ENCODE measurements at regions not wholly inside any gene's neighbourhood (a gene's known extent, or its start where the extent isn't known, plus 50 kb on each side); places are given as distances from the start of the nearest gene placed in this dataset.
"Not testable (repeated sequence)": the region's sequence is repeated elsewhere in the genome, so short reads cannot be mapped to it uniquely, and the experiment has no call there.

DNA sequence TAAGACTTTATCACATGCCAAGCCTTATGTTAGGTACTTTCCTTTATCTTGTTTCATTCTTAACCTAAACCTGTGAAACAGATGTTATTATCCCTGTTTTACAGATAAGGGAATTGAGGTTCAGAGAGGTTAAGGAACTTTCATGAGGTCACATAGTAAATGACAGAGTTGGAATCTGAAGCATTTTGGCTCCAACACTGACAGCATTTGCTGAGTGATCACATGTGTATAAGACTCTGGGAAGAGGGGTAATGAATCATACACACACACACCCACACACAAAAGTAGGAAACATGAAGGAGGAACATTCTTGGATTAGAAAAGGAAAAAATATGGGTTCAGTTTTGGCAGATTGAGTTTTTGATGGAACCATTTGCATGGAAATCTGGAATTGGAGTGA lies 212.5 kb downstream of the GJA1 start:
- DNase-seq: no peak

DNA sequence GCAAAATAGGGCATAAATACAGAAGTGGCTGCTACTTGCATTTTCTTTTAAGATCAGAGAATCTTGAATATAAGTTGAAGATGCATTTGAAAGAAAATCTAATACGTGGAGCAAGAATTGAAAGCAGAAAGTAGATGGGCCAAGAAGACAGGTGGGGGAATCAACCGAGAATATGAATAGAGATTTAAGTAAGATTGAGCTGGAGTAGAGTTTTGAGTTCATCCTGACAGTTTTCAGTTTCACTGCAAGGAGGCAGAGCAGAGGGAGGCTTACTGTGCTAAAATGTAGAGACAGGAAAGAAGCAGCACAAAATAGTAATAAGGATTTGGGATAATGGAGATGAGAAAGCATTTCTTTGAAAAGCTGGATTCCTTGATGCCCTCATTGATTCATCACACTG lies 214.5 kb downstream of the GJA1 start:
- no peak for DNase-seq

DNA sequence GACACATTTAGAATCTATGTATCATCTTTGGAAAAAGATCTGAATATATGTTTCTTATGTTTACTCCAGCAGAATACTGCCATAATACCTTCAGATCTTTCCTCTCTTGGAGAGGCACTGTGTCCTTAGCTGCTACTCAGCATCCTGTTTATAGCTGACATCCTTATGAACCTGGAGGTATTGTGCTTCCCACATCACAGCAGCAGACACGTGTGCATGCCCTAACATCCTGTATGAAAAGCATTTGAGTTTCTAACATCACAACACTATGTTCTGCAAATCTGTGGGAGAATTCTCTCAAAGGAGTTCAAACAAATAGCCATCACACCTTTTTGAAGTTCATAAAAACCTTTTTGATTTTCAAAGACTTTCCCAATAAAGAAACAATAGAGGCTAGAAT lies 216.0 kb downstream of the GJA1 start:
- no peak for DNase-seq

DNA sequence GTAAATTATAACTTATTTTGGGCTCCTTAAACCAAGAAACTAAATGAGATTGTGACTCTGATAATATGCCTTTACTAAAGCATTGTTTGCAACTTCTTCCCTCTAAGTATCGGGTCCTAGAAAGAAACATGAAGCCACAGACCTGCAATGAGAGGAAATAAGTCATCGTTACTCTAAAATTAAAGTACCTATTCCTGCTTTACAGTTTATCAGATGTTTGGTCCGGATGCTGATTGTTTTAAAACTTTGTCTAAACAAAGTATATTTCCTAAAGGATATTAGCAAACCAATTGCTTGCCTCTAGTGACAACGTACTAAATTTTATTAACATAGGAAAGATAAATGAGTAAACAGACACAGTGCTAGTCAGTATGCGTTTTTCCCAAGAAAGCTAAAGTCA lies 216.8 kb downstream of the GJA1 start:
- DNase-seq: no peak

DNA sequence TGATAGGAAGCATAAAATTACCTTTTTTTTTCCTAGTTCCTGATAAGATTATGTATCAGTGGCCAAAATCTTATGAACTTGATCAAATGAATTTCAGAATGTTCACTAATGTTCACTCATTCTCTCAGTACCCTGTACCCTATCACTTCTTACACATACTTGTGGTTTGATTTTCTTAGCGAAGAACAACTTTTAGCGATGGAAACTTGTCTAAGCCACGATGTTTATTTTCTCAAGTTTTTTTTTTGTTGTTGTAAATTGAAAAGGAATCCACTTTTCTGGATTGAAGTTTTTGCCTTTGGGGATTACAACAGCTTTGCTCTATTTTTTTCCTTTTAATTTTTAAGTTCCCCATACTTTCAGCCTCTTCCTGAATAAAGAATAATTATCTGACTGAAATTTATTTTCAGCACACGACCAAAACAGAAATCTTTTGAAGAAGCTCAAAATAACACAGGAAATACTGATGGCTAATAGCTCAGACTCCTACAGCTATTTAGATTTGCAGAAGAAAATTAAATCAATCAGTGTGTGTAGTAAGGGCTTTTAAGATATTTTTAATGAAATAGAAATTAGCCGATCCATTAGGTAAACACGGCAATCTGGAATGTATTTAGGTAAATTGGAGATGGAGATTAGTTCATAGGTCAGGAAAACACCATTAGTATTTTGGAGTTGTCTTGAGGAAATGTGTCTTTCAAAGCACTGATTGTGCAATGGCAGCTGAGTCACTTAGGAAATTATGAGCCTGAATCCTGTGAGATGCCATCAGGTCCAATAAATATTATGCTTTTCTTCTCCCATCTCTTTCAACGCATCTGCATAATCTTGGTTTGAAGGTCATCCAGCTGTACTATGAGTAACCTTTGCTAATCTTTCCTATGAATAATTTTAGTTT lies 217.5 kb downstream of the GJA1 start:
- DNase-seq: no peak

DNA sequence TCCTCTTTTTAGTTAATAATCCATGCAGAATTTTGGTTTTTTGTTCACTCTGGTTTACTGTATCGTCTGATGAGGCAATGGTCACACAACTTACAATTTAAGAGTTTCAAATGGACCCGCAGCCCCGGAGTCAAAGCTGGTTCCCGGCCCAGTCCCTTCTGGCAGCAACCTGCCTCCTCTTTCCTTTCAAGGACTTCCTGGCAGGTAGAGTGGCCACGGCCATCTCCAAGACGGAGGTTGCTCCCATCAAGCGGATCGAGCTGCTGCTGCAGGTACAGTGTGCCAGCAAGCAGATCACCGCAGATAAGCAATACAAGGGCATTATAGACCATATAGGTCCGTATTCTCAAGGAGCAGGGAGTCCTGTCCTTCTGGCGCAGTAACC lies 218.2 kb downstream of the GJA1 start:
- DNase-seq: no peak

DNA sequence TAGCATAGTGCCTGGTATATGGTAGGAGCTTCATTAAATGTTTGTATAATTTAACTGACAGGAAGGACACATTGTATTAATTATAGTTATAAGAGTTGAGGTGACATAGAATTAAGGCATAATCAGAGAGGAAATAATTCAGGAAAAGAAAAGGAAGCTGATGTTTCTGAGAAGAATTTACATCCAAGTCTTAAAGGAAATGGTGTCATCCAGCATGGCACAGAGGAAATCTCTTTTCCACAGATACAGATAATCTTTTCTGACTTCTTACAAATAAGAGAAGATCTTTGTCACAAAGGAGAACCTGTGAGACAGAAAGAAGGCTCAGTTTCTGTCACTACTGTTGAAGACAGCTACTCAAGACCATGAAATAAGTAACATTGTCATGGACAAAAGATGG lies 222.5 kb downstream of the GJA1 start:
- DNase-seq: no peak

DNA sequence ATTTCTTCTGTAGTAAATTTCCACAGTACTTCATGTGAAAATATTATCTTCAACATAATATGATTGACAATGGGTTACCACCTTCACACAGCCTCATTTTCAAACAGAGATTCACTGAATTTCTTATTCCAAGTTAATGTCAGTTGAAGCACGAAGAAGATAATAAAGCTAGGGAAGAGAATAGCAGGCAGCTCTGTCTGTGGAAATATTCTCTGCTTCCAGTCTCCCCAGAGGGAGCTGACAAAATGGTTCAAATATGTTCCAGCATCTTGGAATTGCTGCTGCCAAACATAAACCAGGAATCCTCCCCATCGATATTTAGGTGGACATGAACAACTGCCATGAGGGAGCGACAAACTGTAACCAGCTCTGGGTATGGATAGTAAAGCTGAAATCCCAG lies 224.8 kb downstream of the GJA1 start:
- no peak for DNase-seq

DNA sequence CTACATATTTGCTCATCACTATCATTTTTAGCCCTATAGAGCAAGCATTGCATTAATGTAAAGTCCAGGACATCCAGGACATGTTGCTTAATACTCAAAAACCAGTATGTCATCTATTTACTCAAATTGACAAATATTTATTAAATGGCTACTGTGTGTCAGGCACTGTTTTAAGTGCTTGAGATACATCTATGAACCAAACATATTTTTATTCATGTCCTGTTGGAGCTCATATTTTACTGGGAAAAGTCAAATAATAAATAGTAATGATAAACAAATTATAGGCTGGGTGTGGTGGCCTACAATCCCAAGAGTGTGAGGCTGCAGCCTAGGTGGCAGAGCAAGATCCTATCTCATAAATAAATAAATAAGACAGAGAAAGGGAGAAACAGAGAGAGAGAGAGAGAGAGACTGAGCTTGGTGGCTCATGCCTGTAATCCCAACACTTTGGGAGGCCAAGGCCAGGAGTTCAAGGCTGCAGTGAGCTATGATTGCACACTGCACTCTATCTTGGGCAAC lies 227.9 kb downstream of the GJA1 start:
- DNase-seq: no peak

DNA sequence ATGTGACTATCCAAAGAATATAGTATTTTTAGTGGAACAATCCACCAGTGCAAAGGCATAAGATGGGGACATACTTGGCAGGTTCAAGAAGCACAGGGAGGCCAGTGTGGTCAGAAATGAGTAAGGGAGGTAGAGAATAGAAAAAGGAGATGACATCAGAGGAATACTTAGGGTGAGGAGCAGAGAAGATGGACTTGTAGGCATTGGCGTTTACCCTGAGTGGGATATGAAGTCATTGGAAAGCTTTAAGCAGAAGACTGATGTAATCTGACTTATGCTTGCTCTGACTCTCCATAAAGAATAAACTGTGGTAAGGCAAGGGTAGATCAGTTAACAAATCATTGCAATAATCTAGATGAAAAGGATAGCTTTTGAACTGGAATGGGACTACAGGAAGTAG lies 228.7 kb downstream of the GJA1 start:
- DNase-seq: no peak

DNA sequence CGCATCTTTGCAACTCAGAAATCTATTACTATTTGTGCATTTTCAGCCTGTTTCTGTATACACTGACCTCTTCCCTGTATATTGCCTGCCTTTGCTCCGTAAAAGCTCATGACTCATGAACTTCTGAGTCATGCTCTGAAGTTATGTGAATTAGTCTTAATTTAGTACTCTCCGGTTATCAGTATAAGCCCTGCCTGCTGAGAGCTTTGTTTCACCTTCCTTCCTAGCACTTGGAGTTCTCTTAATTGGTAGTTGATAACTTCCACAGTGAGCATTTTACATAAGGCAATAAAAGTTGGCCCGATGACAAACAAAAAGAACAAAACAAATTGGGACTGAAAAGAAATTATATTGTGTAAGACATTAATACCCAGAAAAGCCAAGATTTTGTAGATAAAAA lies 231.4 kb downstream of the GJA1 start:
- no peak for DNase-seq

DNA sequence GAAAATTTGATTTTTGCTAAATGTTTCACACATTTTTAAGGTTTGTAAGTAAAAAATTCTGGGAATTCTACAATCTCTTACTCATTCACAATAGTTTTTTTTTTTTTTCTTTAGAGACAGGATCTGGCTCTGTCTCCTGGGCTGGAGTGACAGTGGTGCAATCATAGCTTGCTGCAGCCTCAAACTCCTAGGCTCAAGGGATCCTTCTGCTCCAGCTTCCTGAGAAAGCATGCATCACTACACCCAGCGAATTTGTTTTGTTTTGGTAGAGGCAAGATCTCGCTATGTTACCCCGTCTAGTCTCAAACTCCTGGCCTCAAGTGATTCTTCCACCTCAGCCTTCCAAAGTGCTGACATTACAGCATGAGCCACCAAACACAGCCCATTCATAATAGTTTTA lies 232.8 kb downstream of the GJA1 start:
- no peak for DNase-seq

DNA sequence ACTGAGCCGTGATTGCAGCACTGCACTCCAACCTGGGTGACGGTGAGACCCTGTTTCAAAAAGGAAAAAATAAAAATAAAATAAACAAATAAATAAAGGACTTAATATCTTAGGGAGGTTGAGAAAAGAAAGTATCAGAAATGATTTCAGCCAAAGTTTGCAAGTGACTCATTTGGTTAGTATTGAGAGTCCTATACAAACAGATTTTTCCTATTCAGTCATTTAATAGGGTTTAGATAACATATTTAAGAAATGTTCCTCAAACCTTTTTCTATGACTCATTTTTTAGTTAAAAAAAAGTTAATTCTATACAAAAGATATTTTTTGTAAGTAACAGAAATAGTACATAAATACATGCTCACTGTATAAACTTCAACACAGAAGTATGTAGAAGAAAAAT lies 235.1 kb downstream of the GJA1 start:
- DNase-seq: no peak

DNA sequence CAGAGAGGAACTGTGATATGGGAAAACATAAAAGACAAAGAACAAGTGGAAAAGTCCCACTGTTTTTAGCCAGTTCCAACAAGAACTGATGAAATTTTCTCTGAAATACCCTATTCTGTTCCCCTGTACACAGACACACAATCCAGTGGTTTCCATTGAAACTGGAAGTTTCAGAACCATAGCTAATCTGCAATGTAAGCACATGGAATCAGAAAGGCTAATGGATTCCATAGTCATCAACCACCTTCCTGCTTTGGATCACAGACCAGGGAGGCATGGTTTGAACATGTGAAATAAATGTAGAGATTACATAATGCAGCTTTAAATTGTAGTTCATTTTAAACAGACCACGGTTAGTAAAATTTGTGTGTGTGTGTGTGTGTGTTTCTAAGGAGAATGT lies 242.1 kb downstream of the GJA1 start:
- DNase-seq: no peak

DNA sequence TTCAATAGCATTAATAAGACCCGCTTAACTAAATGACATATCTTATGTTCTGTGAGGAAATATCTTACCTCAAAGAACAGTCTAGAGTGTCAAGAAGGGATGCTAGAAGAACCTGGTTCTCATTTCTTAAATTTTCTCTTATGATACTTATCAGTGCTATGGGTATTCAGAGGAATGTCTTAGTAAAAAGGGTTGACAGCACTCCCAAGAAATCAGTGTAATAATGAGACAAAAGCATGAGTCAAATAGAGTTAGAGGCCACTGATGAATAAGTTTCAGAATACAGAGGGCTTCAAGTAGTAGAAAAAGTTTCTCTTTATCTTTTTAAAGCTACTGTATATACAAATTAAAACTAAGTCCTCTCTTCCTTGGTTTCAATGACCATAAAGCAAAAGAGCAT lies 242.8 kb downstream of the GJA1 start:
- DNase-seq: no peak

DNA sequence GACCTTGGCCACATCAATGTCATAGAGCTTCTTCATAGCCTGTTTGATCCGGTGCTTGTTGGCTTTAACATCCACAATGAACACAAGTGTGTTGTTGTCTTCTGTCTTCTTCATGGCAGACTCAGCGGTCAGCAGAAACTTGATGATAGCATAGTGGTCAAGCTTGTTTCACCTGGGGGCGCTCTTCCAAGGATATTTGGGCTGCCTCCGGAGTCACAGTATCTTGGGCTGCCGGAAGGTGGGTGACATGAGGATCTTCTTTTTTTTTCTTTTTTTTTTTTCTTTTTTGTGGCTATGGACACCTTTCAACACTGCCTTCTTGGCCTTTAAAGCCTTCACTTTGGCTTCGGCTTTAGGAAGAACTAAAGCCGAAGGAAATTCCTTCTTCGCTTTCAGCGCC lies 244.6 kb downstream of the GJA1 start:
- DNase-seq: no peak

DNA sequence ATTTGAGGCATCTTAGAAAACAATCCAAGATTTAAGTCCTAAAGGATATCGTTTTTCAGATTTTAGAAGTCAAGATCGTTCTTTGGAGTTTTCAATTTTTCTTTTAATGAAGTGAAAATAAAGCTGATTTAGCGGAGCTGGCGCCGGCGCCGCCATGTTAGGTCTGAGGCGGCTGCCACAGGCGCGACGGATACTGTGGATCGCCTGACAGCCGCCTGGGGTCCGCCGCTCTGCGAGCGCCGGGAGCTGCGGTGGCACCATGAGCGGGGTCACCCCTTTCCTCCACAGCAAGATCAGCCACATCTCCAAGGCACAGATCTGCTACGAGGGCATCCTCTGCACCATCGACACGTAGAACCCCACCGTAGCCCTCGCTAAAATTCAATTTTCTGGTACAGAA lies 247.2 kb downstream of the GJA1 start:
- DNase-seq: no peak

DNA sequence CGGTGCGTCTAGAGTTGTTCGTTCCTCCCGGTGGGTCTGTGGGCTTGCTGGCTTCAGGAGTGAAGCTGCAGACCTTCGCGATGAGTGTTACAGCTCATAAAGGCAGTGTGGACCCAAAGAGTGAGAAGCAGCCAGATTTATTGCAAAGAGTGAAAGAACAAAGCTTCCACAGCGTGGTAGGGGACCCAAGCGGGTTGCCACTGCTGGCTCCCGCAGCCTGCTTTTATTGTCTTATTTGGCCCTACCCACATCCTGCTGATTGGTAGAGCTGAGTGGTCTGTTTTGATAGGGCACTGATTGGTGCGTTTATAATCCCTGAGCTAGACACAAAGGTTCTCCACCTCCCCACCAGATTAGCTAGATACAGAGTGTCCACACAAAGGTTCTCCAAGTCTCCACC lies 250.4 kb downstream of the GJA1 start:
- DNase-seq: not testable (repeated sequence)

DNA sequence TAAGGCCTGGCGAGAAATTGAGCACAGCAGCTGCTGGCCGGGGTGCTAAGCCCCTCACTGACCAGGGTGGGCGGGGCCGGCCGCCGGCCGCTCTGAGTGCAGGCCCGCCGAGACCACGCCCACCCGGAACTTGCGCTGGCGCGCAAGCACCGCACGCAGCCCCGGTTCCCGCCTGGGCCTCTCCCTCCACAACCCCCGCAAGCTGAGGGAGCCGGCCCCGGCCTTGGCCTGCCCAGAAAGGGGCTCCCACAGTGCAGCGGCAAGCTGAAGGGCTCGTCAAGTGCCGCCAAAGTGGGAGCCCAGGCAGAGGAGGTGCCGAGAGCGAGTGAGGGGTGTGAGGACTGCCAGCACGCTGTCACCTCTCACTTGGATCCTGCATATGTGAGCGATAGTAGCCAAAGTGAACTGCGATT lies 251.2 kb downstream of the GJA1 start:
- DNase-seq: no peak

DNA sequence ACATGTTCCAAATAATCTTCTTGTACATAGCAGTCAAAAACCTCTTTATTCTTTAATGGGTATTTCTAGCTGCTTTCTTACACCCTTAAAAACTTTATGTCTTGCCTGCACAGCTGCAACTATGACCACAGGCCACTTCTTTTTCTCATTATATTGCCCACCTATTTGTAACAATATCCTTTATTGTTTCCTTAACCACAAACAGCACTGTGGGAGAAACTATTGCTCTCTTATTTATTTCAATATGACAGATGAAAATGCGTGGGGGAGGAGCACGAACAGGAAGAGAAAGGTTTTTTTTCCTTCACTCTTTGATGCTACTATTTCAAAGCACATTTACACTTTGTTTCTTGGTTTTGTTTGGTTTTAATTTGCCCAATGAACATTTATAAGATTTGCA lies 253.5 kb downstream of the GJA1 start:
- no peak for DNase-seq

DNA sequence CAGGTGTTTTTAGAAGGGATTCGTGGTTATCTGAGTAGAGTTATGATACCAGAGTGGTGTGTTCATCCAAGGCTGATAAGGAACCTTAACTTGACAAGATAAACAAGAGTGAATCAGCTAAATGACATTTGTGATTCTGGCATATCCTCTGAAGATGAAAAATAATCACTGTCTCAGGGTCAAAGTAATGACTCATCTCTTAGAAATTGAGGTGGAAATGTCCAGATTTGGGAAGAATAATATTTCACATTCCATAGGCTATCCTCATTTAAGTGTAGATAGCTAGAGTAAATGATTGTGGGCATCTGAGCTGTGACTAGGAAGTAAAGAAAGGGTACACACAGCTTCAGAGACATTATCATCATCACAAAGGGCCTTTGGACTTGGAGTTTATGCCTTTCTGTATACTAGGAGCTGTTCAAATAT lies 255.7 kb downstream of the GJA1 start:
- no peak for DNase-seq

DNA sequence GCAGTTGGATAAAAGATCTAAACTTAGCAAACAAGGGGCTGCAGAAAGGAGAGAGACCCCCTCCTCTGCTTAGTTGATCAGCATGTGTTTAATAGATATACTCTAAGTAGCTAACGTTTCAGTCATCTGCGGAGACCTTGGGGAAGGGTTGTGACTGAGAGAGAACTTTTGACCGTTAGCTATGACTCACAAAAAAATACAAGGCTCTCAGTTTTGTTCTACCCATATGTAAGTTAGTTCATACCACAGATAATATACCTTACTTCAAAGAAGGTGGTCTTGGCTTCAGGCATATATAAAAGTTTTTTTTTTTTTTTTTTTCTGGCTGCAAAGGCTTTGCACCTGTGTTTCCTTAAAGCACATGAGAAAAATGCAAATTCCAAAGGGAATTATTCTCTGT lies 258.9 kb downstream of the GJA1 start:
- DNase-seq: no peak

DNA sequence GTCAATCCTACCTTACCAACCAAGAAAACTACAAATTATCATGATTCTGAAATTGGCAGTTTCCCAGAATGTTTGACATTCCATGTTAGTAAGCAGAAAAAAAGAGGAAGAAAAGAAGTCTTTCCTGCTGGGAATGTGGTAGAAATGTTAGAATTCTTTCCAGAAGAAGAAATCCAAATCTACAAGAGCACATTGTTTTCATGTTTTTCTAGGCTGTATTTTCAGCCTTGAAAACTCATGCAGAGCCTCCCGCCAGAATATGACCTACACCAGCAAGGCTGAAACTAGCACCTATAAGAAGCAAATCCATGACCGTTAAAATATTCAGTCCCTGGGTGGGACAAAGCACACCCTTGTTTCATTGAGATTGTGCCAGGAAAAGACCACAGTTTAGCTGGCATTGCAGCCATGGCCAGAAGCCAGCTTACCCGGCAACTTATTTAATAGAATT lies 259.4 kb downstream of the GJA1 start:
- DNase-seq: peak; percentile 61

DNA sequence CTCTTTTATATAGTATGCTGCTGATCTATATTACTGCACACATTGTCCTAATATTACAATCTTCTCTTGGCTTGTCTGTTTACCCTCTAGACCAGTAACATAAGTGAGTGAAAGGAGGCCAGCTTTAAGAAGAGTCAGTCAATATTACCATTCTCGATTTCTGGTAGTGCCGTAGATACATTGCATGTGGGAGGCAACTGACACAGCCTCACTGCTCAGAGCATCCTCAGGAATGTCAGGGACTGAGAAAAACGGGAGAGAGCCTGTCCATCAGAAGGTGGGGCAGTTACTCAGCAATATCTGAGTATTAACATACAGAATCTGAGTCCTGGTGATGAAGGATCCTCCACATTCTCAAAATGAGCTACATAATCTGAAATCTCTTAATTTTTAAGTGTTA lies 259.9 kb downstream of the GJA1 start:
- DNase-seq: no peak

DNA sequence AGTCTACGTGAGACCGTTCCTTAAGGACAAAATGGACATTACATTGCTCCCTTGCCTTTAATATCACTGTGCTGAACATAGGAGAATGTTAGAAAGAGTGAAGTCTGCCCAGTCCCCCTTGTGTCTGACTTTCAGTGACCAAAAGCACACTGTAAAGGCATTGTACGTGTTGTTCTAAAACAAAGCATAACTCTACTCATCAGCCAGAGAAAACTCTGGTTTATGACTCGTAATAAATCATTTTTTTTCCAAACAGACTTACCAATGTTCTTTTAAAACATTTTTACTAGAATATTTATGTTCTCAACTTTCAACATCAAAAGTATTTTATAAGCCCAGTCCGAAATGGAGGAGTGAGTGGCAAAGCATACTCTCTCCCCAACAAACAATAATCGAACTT lies 262.5 kb downstream of the GJA1 start:
- DNase-seq: no peak

Data from left hindlimb (tissue), 1 donor.